Neuronal stem cell (in vitro differentiated cells): ENCODE measurements at regions not wholly inside any gene's neighbourhood (a gene's known extent, or its start where the extent isn't known, plus 50 kb on each side); places are given as distances from the start of the nearest gene placed in this dataset.

Experiments
- DNase-seq: peaks from one replicate; pipeline ENCODE4 v3.0.0-alpha.2; 2013; ENCODE audit warnings: low spot score
- H2AFZ ChIP-seq: one replicate; pipeline ENCODE4 v1.6.1; 2013; ENCODE audit warnings: mild to moderate bottlenecking, low read length, inconsistent platforms
- H2AK5ac ChIP-seq: 2 replicates; pipeline ENCODE4 v1.6.1; 2013; ENCODE audit warnings: low read depth, mild to moderate bottlenecking, inconsistent platforms, low read length, moderate library complexity, mixed read lengths
- H2BK120ac ChIP-seq: 2 replicates; pipeline ENCODE4 v1.6.1; 2013; ENCODE audit warnings: low read depth, mild to moderate bottlenecking, inconsistent platforms, low read length, moderate library complexity, mixed read lengths
- H2BK12ac ChIP-seq: one replicate; pipeline ENCODE4 v1.6.1; 2013; ENCODE audit warnings: low read length, inconsistent platforms
- H2BK15ac ChIP-seq: 2 replicates; pipeline ENCODE4 v1.6.1; 2013; ENCODE audit warnings: mild to moderate bottlenecking, low read length, inconsistent platforms, mixed read lengths
- H2BK5ac ChIP-seq: one replicate; pipeline ENCODE4 v1.6.1; 2013; ENCODE audit warnings: inconsistent platforms, mild to moderate bottlenecking, low read length, moderate library complexity
- H3K14ac ChIP-seq: one replicate; pipeline ENCODE4 v1.6.1; 2013; ENCODE audit warnings: low read length, inconsistent platforms
- H3K18ac ChIP-seq: 2 replicates; pipeline ENCODE4 v1.6.1; 2013; ENCODE audit warnings: low read length, inconsistent platforms
- H3K23ac ChIP-seq: 2 replicates; pipeline ENCODE4 v1.6.1; 2013; ENCODE audit warnings: low read depth, mild to moderate bottlenecking, mixed read lengths, low read length, inconsistent platforms; ENCODE audit not compliant: poor library complexity
- H3K27ac ChIP-seq: replicated peaks from 3 replicates; pipeline ENCODE4 v1.5.1; 2013; ENCODE audit warnings: low read length, inconsistent platforms
- H3K27me3 ChIP-seq, 3 experiments: 2 replicates each; pipeline ENCODE4 v1.6.1; 2013; ENCODE audit warnings: low read length in 3 of 3, mild to moderate bottlenecking in 2 of 3, inconsistent platforms in 1 of 3, low read depth in 1 of 3, mixed read lengths in 1 of 3, moderate library complexity in 1 of 3; ENCODE audit not compliant: control insufficient read depth in 3 of 3, insufficient read depth in 3 of 3
- H3K36me3 ChIP-seq, 2 donors: replicated peaks in 1 of 2; 2 replicates each; pipeline ENCODE4 v1.6.1; 2013; ENCODE audit warnings: low read length in 2 of 2; ENCODE audit not compliant: control insufficient read depth in 2 of 2, insufficient read depth in 2 of 2
- H3K4ac ChIP-seq: 2 replicates; pipeline ENCODE4 v1.6.1; 2013; ENCODE audit warnings: inconsistent platforms, mild to moderate bottlenecking, low read length, moderate library complexity
- H3K4me1 ChIP-seq, 2 donors: 1 replicate in 1 of 2; 2 replicates in 1 of 2; pipeline ENCODE4 v1.6.1; 2013; ENCODE audit warnings: low read length in 2 of 2, low read depth in 1 of 2; ENCODE audit not compliant: control insufficient read depth in 2 of 2, insufficient read depth in 1 of 2
- H3K4me2 ChIP-seq: one replicate; pipeline ENCODE4 v1.6.1; 2013; ENCODE audit warnings: mild to moderate bottlenecking, low read length, inconsistent platforms; ENCODE audit not compliant: insufficient read depth, poor library complexity, severe bottlenecking
- H3K4me3 ChIP-seq, 2 donors: 2 replicates each; pipeline ENCODE4 v1.5.1; 2013; ENCODE audit warnings: low read length in 2 of 2, mild to moderate bottlenecking in 2 of 2, inconsistent platforms in 1 of 2, moderate library complexity in 1 of 2
- H3K79me1 ChIP-seq: one replicate; pipeline ENCODE4 v1.6.1; 2013; ENCODE audit warnings: low read depth, mild to moderate bottlenecking, inconsistent platforms, low read length, moderate library complexity
- H3K9ac ChIP-seq: one replicate; pipeline ENCODE4 v1.6.1; 2013; ENCODE audit warnings: mild to moderate bottlenecking, low read depth, low read length, inconsistent platforms; ENCODE audit not compliant: poor library complexity
- H3K9me3 ChIP-seq, 2 donors: replicated peaks in 1 of 2; 2 replicates each; pipeline versions ENCODE3 to v1.6.1; 2013; ENCODE audit warnings: low read length in 2 of 2, mild to moderate bottlenecking in 2 of 2, inconsistent platforms in 1 of 2, low read depth in 1 of 2, mixed read lengths in 1 of 2, moderate library complexity in 1 of 2; ENCODE audit not compliant: control insufficient read depth in 2 of 2, insufficient read depth in 1 of 2
- H4K8ac ChIP-seq: one replicate; pipeline ENCODE4 v1.6.1; 2013; ENCODE audit warnings: low read depth, mild to moderate bottlenecking, inconsistent platforms, low read length, moderate library complexity
- H4K91ac ChIP-seq: one replicate; pipeline ENCODE4 v1.6.1; 2013; ENCODE audit warnings: low read length, low read depth, mild to moderate bottlenecking, inconsistent platforms; ENCODE audit not compliant: poor library complexity
- WGBS, 2 donors: extraction: QIAGEN DNeasy Blood & Tissue Kit; methylation state at CpG; one replicate each; pipeline ENCODE4 v1.1.7; 2013; ENCODE audit warnings: missing lambda C conversion rate in 2 of 2, mixed read lengths in 1 of 2; ENCODE audit not compliant: insufficient read length in 2 of 2, insufficient replicate concordance in 1 of 2; ENCODE audit errors: extremely low coverage in 2 of 2; 5-methylcytosine and 5-hydroxymethylcytosine counted together

GRCh38 chr6:119799596-119800509 is 450.3 kb upstream of the MAN1A1 start:
- H4K8ac ChIP-seq = no peak overlapping the region
- no peak overlapping the region for H3K14ac ChIP-seq
- H3K9me3 ChIP-seq = no peaks in the 10 kb centered on the region
- H4K91ac ChIP-seq = no peak overlapping the region
- H3K18ac ChIP-seq = no peak overlapping the region
- H2BK15ac ChIP-seq = no peak overlapping the region
- H3K4me2 ChIP-seq = no peak overlapping the region
- H2BK5ac ChIP-seq = no peak overlapping the region
- no peaks in the 10 kb centered on the region for H3K79me1 ChIP-seq
- H3K4me1 ChIP-seq = peaks cover 5% of the 10 kb centered on the region in 2 donors
- no peak overlapping the region for H3K23ac ChIP-seq
- H3K4me3 ChIP-seq = no peak overlapping the region
- H3K27me3 ChIP-seq = no peaks in the 10 kb centered on the region
- H3K9ac ChIP-seq = no peak overlapping the region
- no peak overlapping the region for H2BK120ac ChIP-seq
- H3K4ac ChIP-seq = no peak overlapping the region
- no peaks in the 10 kb centered on the region for H3K36me3 ChIP-seq
- no peak overlapping the region for H2BK12ac ChIP-seq
- no peak overlapping the region for H2AK5ac ChIP-seq
- no peak for DNase-seq
- no CpG with 5 or more reads among the region's 5 CpGs for WGBS, 2 donors
- no peak overlapping the region for H3K27ac ChIP-seq
- H2AFZ ChIP-seq = peak overlapping the region; percentile 16

- H3K27ac ChIP-seq = no peak overlapping the region
- no peak overlapping the region for H3K23ac ChIP-seq
- no peak overlapping the region for H3K9ac ChIP-seq
- no CpG with 5 or more reads among the region's 1 CpG for WGBS, 2 donors
- H3K4ac ChIP-seq = no peak overlapping the region
- no peak overlapping the region for H3K4me2 ChIP-seq
- H3K36me3 ChIP-seq = no peaks in the 10 kb centered on the region
- peaks cover 0 to 5% of the 10 kb centered on the region in 2 donors for H3K4me1 ChIP-seq
- peak overlapping the region; percentile 40 for H2AFZ ChIP-seq
- no peaks in the 10 kb centered on the region for H3K27me3 ChIP-seq
- no peak overlapping the region for H4K91ac ChIP-seq
- H2BK5ac ChIP-seq = no peak overlapping the region
- no peak overlapping the region for H2BK12ac ChIP-seq
- H3K79me1 ChIP-seq = no peaks in the 10 kb centered on the region
- no peak overlapping the region for H2BK15ac ChIP-seq
- H2AK5ac ChIP-seq = no peak overlapping the region
- no peak for DNase-seq
- no peak overlapping the region for H3K18ac ChIP-seq
- no peak overlapping the region for H3K4me3 ChIP-seq
- no peak overlapping the region for H3K14ac ChIP-seq
- H3K9me3 ChIP-seq = no peaks in the 10 kb centered on the region
- no peak overlapping the region for H4K8ac ChIP-seq
- no peak overlapping the region for H2BK120ac ChIP-seq
Observed at GRCh38 chr6:119791736-119792135, 442.2 kb upstream of the MAN1A1 start.

GRCh38 chr6:119781365-119781764 is 431.8 kb upstream of the MAN1A1 start:
- WGBS, 2 donors = no CpG with 5 or more reads among the region's 6 CpGs
- Histone ChIP-seq H3K27ac (no peak overlapping the region), H3K18ac (no peak overlapping the region), H4K91ac (no peak overlapping the region), H3K4ac (no peak overlapping the region), H3K23ac (no peak overlapping the region), H2BK5ac (no peak overlapping the region), H4K8ac (no peak overlapping the region), H3K4me3 (no peak overlapping the region), H2BK120ac (no peak overlapping the region), H3K79me1 (no peaks in the 10 kb centered on the region), H3K27me3 (no peaks in the 10 kb centered on the region), H3K4me2 (no peak overlapping the region), H2BK15ac (no peak overlapping the region), H3K36me3 (no peaks in the 10 kb centered on the region), H3K9me3 (no peaks in the 10 kb centered on the region), H3K14ac (no peak overlapping the region), H2BK12ac (no peak overlapping the region), H2AK5ac (no peak overlapping the region), H3K4me1 (no peaks in the 10 kb centered on the region), H2AFZ (peak overlapping the region; percentile 40), H3K9ac (no peak overlapping the region)
- no peak for DNase-seq

- no peak overlapping the region for H4K91ac ChIP-seq
- H3K36me3 ChIP-seq = no peaks in the 10 kb centered on the region
- DNase-seq = no peak
- H3K4me1 ChIP-seq = no peaks in the 10 kb centered on the region
- H3K27me3 ChIP-seq = no peaks in the 10 kb centered on the region
- H2BK15ac ChIP-seq = no peak overlapping the region
- no peak overlapping the region for H3K27ac ChIP-seq
- no peak overlapping the region for H3K4ac ChIP-seq
- H3K9ac ChIP-seq = no peak overlapping the region
- no peak overlapping the region for H2AFZ ChIP-seq
- H2BK120ac ChIP-seq = no peak overlapping the region
- H3K79me1 ChIP-seq = no peaks in the 10 kb centered on the region
- no peak overlapping the region for H3K23ac ChIP-seq
- H3K14ac ChIP-seq = no peak overlapping the region
- H3K9me3 ChIP-seq = no peaks in the 10 kb centered on the region
- H3K4me2 ChIP-seq = no peak overlapping the region
- no CpG with 5 or more reads among the region's 5 CpGs for WGBS, 2 donors
- no peak overlapping the region for H2BK12ac ChIP-seq
- H2BK5ac ChIP-seq = no peak overlapping the region
- no peak overlapping the region for H3K18ac ChIP-seq
- H2AK5ac ChIP-seq = no peak overlapping the region
- H3K4me3 ChIP-seq = no peak overlapping the region
- H4K8ac ChIP-seq = no peak overlapping the region
Observed at GRCh38 chr6:119768201-119768600, 418.6 kb upstream of the MAN1A1 start.
